Fibroblast of villous mesenchyme (primary cell): ENCODE measurements at regions not wholly inside any gene's neighbourhood (a gene's known extent, or its start where the extent isn't known, plus 50 kb on each side); places are given as distances from the start of the nearest gene placed in this dataset.

Experiments used
- DNase-seq: peaks from one replicate; pipeline ENCODE4 v3.0.0-alpha.2; 2010; ENCODE audit warnings: low read depth
- H3K4me3 ChIP-seq: 2 replicates; pipeline ENCODE4 v1.5.1; 2011; ENCODE audit warnings: low read depth, mild to moderate bottlenecking, low read length
- TF ChIP-seq, protein P1 (sequence below): IDR thresholded peaks from 2 replicates; pipeline ENCODE4 v1.5.1; 2012; ENCODE audit warnings: low read depth, mild to moderate bottlenecking, low read length; ENCODE audit not compliant: insufficient read depth

DNA sequence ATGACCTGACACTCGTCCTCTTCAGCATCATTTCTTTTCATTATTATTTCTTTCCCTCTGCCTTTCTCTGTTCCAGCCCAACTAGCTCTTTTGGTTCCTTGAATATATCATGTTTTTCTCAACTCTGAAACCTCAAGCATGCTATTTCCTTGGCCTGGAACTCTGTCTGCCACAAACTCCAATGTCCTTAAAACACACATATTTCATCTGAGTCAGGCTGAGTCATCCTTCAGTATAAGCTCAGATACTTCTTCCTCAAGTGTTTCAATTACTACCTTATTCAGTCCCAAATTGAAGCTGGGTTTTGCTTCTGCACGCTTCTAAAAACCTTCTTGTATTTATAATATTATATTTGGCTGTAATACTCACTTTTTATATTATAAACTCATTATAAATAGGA is 424.2 kb downstream of the PDGFC start:
- TF ChIP-seq, protein P1, sequence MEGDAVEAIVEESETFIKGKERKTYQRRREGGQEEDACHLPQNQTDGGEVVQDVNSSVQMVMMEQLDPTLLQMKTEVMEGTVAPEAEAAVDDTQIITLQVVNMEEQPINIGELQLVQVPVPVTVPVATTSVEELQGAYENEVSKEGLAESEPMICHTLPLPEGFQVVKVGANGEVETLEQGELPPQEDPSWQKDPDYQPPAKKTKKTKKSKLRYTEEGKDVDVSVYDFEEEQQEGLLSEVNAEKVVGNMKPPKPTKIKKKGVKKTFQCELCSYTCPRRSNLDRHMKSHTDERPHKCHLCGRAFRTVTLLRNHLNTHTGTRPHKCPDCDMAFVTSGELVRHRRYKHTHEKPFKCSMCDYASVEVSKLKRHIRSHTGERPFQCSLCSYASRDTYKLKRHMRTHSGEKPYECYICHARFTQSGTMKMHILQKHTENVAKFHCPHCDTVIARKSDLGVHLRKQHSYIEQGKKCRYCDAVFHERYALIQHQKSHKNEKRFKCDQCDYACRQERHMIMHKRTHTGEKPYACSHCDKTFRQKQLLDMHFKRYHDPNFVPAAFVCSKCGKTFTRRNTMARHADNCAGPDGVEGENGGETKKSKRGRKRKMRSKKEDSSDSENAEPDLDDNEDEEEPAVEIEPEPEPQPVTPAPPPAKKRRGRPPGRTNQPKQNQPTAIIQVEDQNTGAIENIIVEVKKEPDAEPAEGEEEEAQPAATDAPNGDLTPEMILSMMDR = no peak
- H3K4me3 ChIP-seq = no peak overlapping the region
- DNase-seq = peak; percentile 86

- TF ChIP-seq, protein P1 = no peak
- no peak overlapping the region for H3K4me3 ChIP-seq
- peak; percentile 49 for DNase-seq
Measured at GRCh38 chr4:156545003-156545785, 426.4 kb downstream of the PDGFC start.

DNA sequence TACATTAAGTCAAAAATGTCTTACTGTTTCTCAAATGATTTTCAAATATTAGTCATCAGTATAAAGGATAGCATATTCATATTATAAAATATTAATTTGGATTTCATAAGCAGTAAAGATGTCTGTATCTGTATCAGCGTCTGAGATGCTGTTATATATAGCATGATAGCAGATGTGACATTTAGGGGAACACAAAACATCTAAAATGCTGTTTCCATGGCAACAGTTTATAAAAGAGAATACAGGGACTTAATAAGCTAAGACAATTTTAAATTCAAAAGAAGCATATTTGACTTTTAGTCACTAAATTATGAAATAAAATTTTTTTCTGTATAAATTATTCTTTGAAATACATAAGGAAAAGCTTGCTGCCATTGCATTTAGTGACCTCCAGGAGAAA is 432.2 kb downstream of the PDGFC start:
- no peak overlapping the region for H3K4me3 ChIP-seq
- TF ChIP-seq, protein P1 = no peak
- DNase-seq = no peak

DNA sequence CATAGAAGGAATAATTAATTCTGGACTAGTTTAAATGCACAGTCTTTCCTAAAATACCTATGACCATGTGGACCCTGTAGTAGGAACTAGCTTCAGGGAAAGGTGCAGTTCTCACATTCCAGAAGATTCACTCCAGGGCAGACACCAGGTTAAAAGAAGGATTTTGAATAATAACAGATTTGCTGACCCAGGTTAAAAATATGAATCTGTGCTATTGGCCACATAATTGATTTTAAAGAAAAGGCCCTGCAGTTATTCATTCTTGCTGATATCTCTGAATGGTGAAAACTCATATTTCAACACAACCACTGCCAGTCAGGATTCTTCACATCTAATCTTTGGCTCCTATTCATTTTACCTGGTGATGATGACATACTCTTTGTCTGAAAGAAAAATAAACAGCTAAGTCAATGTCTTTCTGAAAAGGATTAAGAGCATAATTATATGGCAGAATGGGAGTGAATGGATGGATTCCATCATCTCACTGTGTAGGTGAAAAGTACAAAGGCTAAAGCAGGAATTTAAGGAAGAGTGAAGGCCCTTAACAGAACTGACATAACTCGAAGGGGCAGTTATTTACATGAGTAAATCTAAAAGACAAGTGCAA is 432.8 kb downstream of the PDGFC start:
- TF ChIP-seq, protein P1 = no peak
- DNase-seq = no peak
- no peak overlapping the region for H3K4me3 ChIP-seq

DNA sequence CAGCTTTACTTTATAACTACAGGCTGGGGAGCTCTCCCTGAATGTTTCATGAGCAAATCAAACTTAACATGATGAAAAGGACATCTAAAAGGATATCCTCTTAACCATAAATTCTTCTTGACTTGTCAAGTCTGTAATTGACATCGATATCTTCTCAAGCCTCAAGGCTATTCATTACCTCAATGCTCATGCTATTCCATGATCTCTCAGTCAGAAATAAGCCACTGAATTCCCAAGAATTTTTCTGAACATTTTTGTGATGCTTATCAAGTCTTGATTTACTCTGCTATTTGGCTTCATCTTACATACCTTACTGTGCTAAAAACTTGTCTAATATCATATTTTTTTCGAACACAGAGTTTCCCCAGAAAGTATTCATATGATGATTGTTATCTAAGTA is 433.4 kb downstream of the PDGFC start:
- H3K4me3 ChIP-seq = no peak overlapping the region
- DNase-seq = no peak
- TF ChIP-seq, protein P1 = no peak

GRCh38 chr4:156537286-156537685 is 434.3 kb downstream of the PDGFC start:
- H3K4me3 ChIP-seq = no peak overlapping the region
- TF ChIP-seq, protein P1 = no peak
- no peak for DNase-seq

DNA sequence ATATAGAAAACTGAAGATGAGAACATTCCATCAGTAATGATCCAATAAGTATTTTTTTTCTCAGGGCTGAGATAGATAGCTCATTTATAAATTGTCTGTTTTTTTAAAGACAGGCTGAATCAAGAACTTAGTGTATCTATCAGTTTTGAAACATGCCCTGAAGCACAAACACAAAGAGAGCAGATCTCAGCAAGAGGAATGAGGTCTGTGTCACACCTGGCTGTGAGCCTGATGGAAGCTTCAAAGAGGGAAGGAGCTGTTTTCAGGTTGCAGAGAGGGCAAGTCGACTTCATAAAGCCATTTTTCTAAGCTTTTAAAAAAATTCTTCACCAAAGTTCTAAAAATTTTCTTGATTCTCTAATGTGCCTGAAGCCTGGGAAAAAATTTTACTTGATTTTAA is 434.9 kb downstream of the PDGFC start:
- TF ChIP-seq, protein P1 = no peak
- no peak overlapping the region for H3K4me3 ChIP-seq
- no peak for DNase-seq
